ENCODE measurements at regions not wholly inside any gene's neighbourhood (a gene's known extent, or its start where the extent isn't known, plus 50 kb on each side); places are given as distances from the start of the nearest gene placed in this dataset.

DNA sequence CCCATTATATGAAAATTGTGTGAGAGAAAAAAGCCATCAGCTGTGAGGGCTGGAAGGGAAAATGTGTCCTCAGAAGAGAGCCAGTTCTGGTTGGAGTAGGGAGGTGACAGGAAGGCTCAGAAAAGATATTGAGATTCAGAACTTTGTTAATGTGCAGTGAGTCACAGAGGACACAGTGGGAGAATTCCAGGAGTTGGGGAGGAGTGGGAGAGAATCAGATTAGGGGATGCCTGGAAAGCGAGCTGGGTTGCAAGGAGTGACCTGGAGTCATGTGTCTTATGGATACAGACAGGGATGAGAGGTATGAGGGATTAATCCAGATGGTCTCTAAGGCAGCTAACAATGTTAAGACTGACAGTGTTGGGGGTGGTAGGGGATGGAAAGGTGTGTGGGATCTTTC lies 67.5 kb downstream of the CHST2 start:
- TF ChIP-seq, protein P1, sequence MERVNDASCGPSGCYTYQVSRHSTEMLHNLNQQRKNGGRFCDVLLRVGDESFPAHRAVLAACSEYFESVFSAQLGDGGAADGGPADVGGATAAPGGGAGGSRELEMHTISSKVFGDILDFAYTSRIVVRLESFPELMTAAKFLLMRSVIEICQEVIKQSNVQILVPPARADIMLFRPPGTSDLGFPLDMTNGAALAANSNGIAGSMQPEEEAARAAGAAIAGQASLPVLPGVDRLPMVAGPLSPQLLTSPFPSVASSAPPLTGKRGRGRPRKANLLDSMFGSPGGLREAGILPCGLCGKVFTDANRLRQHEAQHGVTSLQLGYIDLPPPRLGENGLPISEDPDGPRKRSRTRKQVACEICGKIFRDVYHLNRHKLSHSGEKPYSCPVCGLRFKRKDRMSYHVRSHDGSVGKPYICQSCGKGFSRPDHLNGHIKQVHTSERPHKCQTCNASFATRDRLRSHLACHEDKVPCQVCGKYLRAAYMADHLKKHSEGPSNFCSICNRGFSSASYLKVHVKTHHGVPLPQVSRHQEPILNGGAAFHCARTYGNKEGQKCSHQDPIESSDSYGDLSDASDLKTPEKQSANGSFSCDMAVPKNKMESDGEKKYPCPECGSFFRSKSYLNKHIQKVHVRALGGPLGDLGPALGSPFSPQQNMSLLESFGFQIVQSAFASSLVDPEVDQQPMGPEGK (CRISPR knock-in tag; IDR thresholded peaks at IDR 0.05; ENCODE audit: borderline replicate concordance): no peak
- TF ChIP-seq SNAI2 (CRISPR knock-in tag; IDR thresholded peaks at IDR 0.05) (no peak), CSDC2 (CRISPR knock-in tag; IDR thresholded peaks at IDR 0.05) (no peak), TOX (CRISPR knock-in tag; IDR thresholded peaks at IDR 0.05; ENCODE audit: borderline replicate concordance) (no peak), RARB (CRISPR knock-in tag; IDR thresholded peaks at IDR 0.05) (no peak), ARNTL (CRISPR knock-in tag; IDR thresholded peaks at IDR 0.05; ENCODE audit: borderline replicate concordance, low read depth) (no peak), ZNF8 (CRISPR knock-in tag; IDR thresholded peaks at IDR 0.05) (no peak)
- TF ChIP-seq, protein P2, sequence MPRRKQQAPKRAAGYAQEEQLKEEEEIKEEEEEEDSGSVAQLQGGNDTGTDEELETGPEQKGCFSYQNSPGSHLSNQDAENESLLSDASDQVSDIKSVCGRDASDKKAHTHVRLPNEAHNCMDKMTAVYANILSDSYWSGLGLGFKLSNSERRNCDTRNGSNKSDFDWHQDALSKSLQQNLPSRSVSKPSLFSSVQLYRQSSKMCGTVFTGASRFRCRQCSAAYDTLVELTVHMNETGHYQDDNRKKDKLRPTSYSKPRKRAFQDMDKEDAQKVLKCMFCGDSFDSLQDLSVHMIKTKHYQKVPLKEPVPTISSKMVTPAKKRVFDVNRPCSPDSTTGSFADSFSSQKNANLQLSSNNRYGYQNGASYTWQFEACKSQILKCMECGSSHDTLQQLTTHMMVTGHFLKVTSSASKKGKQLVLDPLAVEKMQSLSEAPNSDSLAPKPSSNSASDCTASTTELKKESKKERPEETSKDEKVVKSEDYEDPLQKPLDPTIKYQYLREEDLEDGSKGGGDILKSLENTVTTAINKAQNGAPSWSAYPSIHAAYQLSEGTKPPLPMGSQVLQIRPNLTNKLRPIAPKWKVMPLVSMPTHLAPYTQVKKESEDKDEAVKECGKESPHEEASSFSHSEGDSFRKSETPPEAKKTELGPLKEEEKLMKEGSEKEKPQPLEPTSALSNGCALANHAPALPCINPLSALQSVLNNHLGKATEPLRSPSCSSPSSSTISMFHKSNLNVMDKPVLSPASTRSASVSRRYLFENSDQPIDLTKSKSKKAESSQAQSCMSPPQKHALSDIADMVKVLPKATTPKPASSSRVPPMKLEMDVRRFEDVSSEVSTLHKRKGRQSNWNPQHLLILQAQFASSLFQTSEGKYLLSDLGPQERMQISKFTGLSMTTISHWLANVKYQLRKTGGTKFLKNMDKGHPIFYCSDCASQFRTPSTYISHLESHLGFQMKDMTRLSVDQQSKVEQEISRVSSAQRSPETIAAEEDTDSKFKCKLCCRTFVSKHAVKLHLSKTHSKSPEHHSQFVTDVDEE (CRISPR knock-in tag; IDR thresholded peaks at IDR 0.05): no peak

Measured in SK-N-SH treated with all-trans-retinoic acid at 6 μM for 48 hours (cell line).